Progenitor cell of endocrine pancreas (in vitro differentiated cells): ENCODE measurements at regions not wholly inside any gene's neighbourhood (a gene's known extent, or its start where the extent isn't known, plus 50 kb on each side); places are given as distances from the start of the nearest gene placed in this dataset.

Source experiments
- DNase-seq: peaks from one replicate; pipeline ENCODE4 v3.0.0; 2021; ENCODE audit warnings: low spot score; ENCODE audit not compliant: unreplicated experiment
- H3K27ac Mint-ChIP-seq: 2 replicates; pipeline ENCODE4 v1.8.0; 2021; ENCODE audit warnings: mild to moderate bottlenecking, moderate library complexity, mixed read lengths
- H3K27me3 Mint-ChIP-seq: 2 replicates; pipeline ENCODE4 v1.8.0; 2021; ENCODE audit warnings: mixed read lengths
- H3K36me3 Mint-ChIP-seq: 2 replicates; pipeline ENCODE4 v1.8.0; 2022; ENCODE audit warnings: mixed read lengths; ENCODE audit not compliant: insufficient read depth
- H3K4me1 Mint-ChIP-seq: 2 replicates; pipeline ENCODE4 v1.8.0; 2021; ENCODE audit warnings: low read depth, mixed read lengths
- H3K4me3 Mint-ChIP-seq: 2 replicates; pipeline ENCODE4 v1.8.0; 2021; ENCODE audit warnings: low read depth, mild to moderate bottlenecking, moderate library complexity, mixed read lengths
- H3K9me3 Mint-ChIP-seq: 2 replicates; pipeline ENCODE4 v1.8.0; 2021; ENCODE audit warnings: low read depth, mixed read lengths
- TF ChIP-seq, protein P1 (sequence below): fragments of 200-600 bp; sonication (generic); IDR thresholded peaks from one replicate; pipeline ENCODE4 v1.5.0; 2021; ENCODE audit warnings: antibody characterized with exemption, mild to moderate bottlenecking; ENCODE audit not compliant: unreplicated experiment

DNA sequence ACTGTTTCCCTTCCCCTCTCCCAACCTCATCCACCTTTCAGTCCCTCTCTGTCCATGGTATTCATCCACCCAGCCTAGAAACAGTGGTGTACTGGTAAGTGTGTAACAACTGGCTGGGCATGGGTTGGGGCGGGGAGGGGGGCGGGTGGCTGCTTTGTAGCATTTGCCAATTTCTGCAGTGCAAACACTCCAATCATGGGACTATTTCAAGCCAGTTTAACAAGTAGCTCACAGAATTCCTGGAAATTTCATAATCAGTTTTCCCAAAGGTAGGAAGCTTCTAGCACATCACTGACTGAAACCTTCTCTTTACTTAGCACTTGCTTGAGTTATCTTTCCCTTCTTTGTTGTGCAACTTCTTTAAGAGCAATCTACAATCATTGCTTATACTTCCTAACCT lies 100.8 kb upstream of the WASF3 start:
- Mint-ChIP-seq H3K36me3 (no peaks in the 10 kb centered on the region), H3K4me1 (no peaks in the 10 kb centered on the region), H3K27me3 (peaks cover 37% of the 10 kb centered on the region), H3K27ac (no peak overlapping the region), H3K4me3 (no peak overlapping the region), H3K9me3 (no peaks in the 10 kb centered on the region)
- TF ChIP-seq, protein P1, sequence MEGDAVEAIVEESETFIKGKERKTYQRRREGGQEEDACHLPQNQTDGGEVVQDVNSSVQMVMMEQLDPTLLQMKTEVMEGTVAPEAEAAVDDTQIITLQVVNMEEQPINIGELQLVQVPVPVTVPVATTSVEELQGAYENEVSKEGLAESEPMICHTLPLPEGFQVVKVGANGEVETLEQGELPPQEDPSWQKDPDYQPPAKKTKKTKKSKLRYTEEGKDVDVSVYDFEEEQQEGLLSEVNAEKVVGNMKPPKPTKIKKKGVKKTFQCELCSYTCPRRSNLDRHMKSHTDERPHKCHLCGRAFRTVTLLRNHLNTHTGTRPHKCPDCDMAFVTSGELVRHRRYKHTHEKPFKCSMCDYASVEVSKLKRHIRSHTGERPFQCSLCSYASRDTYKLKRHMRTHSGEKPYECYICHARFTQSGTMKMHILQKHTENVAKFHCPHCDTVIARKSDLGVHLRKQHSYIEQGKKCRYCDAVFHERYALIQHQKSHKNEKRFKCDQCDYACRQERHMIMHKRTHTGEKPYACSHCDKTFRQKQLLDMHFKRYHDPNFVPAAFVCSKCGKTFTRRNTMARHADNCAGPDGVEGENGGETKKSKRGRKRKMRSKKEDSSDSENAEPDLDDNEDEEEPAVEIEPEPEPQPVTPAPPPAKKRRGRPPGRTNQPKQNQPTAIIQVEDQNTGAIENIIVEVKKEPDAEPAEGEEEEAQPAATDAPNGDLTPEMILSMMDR = no peak
- no peak for DNase-seq

DNA sequence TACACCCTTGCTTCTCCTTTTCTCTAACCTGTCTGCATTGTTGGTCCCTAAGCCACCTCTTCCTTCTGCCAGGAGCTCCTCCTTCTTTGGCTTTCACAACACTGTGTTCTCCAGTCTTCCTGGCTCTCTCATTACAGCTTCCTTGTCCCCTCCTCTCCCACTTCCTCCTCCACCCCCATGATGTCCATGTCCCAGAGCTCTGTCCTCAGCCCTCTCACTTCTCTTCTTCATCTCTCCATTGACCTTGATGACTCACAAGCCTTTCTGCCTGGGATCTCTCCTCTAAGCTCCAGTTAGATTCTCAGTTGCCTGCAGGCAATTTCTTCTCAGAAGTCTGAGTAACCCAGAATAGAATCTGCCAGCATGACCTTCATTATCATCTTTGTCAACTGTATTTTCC lies 100.3 kb upstream of the WASF3 start:
- DNase-seq = no peak
- H3K9me3 Mint-ChIP-seq = no peaks in the 10 kb centered on the region
- H3K27ac Mint-ChIP-seq = no peak overlapping the region
- TF ChIP-seq, protein P1 = no peak
- H3K4me3 Mint-ChIP-seq = no peak overlapping the region
- peaks cover 43% of the 10 kb centered on the region for H3K27me3 Mint-ChIP-seq
- H3K4me1 Mint-ChIP-seq = no peaks in the 10 kb centered on the region
- no peaks in the 10 kb centered on the region for H3K36me3 Mint-ChIP-seq

DNA sequence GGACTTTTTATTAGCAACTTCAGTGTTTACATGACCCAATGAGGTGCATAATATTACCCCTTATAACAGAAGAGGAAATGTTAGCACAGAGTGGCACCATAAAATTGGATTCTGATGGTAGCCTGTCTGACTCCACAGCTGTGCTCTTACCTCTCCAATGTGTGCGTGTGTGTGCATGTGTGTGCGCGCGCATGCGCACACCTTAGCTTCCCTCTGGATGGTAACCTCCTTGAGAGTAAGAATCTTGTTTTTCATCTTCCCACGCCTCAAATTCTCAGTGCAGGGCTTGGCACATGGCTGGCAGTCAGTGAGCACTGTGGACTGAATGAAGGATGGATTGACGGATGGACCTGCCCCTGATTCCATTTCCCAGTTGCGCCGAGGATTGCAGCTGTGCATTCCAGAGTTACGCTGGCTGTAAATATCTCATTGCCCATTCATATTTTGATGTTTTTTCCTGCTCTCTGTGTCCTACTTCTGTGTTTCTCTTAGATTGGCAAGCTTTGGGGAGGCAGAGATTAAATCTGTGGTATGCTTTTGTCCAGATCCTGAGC lies 99.2 kb upstream of the WASF3 start:
- Mint-ChIP-seq H3K36me3 (no peaks in the 10 kb centered on the region), H3K27me3 (peaks cover 41% of the 10 kb centered on the region), H3K9me3 (no peaks in the 10 kb centered on the region), H3K4me1 (no peaks in the 10 kb centered on the region), H3K27ac (no peak overlapping the region), H3K4me3 (no peak overlapping the region)
- TF ChIP-seq, protein P1 = no peak
- no peak for DNase-seq

DNA sequence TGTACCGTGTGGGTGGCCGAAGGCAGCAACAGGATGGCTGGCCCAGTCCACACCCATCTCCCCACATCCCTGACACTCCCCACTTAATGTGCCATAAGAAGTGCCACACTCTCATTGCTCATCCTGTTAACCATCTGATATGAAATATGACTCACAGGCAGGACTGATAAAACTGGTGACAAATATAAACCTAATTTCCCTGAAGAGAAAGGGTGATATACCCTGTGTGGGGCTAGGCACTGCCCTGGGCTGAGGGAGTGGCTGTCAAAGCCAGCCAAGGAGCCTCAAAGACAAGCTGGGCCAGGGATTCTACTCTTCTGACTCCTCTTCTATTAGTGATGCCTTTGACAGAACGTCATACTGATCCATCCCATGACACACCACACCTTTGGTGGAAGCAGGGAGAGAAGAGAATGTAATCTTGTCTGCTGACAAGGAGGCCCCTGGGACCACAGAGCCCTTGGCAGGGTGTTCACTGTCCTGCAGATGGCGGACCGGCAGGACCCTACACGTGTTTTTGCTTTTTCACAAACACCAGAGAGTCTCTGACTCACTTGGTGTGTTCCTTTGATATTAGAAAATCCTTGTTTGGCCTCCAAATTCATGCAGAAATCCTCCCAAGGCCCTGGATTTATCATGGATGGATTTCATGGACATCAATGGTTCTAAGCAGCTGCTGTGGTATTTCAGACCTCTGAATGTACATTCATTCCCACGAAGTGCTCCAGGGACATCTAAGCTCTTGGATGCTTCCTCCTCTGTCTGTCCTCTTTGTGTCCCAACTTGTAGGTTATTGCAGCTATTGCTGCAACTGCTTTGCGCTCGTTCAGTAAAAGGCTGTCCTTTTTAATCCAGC lies 98.0 kb upstream of the WASF3 start:
- DNase-seq = no peak
- Mint-ChIP-seq H3K9me3 (no peaks in the 10 kb centered on the region), H3K27me3 (peaks cover 40% of the 10 kb centered on the region), H3K27ac (no peak overlapping the region), H3K36me3 (no peaks in the 10 kb centered on the region), H3K4me3 (no peak overlapping the region), H3K4me1 (no peaks in the 10 kb centered on the region)
- TF ChIP-seq, protein P1 = no peak

DNA sequence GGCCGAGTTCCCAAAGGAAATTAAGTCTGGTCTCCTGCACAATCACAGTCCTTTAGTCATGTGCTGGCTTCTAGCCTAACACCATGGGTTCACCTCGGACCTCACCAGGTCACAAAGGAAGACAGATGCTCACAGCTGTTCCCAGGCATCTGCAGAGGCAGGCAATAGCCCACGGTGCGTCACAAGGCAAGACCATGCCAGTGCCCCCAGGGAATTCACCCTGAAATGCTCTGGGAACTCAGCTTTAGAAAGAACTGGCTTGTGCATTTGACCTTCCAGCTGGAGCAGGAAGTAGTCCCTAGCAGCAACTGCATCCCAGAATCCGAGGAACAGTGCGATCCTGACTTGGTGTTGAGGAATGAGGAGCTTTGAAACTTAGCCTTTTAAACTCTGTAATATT lies 96.8 kb upstream of the WASF3 start:
- Mint-ChIP-seq H3K4me1 (no peaks in the 10 kb centered on the region), H3K36me3 (no peaks in the 10 kb centered on the region), H3K27ac (no peak overlapping the region), H3K27me3 (peaks cover 40% of the 10 kb centered on the region), H3K9me3 (no peaks in the 10 kb centered on the region), H3K4me3 (no peak overlapping the region)
- no peak for DNase-seq
- TF ChIP-seq, protein P1 = no peak
